Fibroblast of upper back skin (primary cell): ENCODE measurements at regions not wholly inside any gene's neighbourhood (a gene's known extent, or its start where the extent isn't known, plus 50 kb on each side); places are given as distances from the start of the nearest gene placed in this dataset.

Source experiments
- DNase-seq: peaks from one replicate; pipeline ENCODE4 v3.0.0-alpha.2; 2013

- peak; percentile 42 for DNase-seq
Observed at GRCh38 chr2:152227969-152228592, 52.5 kb upstream of the STAM2 start.

GRCh38 chr2:152231446-152231845 is 55.9 kb upstream of the STAM2 start:
- no peak for DNase-seq

GRCh38 chr2:152234277-152234676 is 58.7 kb upstream of the STAM2 start:
- no peak for DNase-seq

GRCh38 chr2:152236191-152236925 is 60.8 kb upstream of the STAM2 start:
- no peak for DNase-seq

GRCh38 chr2:152238016-152238415 is 62.5 kb upstream of the STAM2 start:
- DNase-seq = no peak

GRCh38 chr2:152240559-152241231 is 65.1 kb upstream of the STAM2 start:
- peak; percentile 53 for DNase-seq

- DNase-seq = no peak
Observed at GRCh38 chr2:152241948-152242729, 66.6 kb upstream of the STAM2 start.

GRCh38 chr2:152242787-152243472 is 67.4 kb upstream of the STAM2 start:
- no peak for DNase-seq

GRCh38 chr2:152243761-152244640 is 68.4 kb upstream of the STAM2 start:
- no peak for DNase-seq

GRCh38 chr2:152245653-152246052 is 70.1 kb upstream of the STAM2 start:
- no peak for DNase-seq

- DNase-seq = no peak
Observed at GRCh38 chr2:152246686-152247336, 71.2 kb upstream of the STAM2 start.

GRCh38 chr2:152247337-152247695 is 71.8 kb upstream of the STAM2 start:
- DNase-seq = no peak

- DNase-seq = no peak
Observed at GRCh38 chr2:152250421-152251100, 75.0 kb upstream of the STAM2 start.

GRCh38 chr2:152251211-152251610 is 75.6 kb upstream of the STAM2 start:
- no peak for DNase-seq

- no peak for DNase-seq
Observed at GRCh38 chr2:152251811-152252210, 76.2 kb upstream of the STAM2 start.

GRCh38 chr2:152254486-152254885 is 78.9 kb upstream of the STAM2 start:
- no peak for DNase-seq

GRCh38 chr2:152254976-152255375 is 79.4 kb upstream of the STAM2 start:
- DNase-seq = no peak

- DNase-seq = no peak
Observed at GRCh38 chr2:152255918-152256317, 79.1 kb upstream of the FMNL2 start.

GRCh38 chr2:152260939-152261338 is 74.0 kb upstream of the FMNL2 start:
- DNase-seq = no peak

GRCh38 chr2:152263911-152264310 is 71.1 kb upstream of the FMNL2 start:
- DNase-seq = no peak
